Aorta (tissue), 5 donors: ENCODE measurements at regions not wholly inside any gene's neighbourhood (a gene's known extent, or its start where the extent isn't known, plus 50 kb on each side); places are given as distances from the start of the nearest gene placed in this dataset.
A peak's percentile ranks its signal among the peaks of the same experiment; 100 is the strongest.
"Not testable (repeated sequence)": the region's sequence is repeated elsewhere in the genome, so short reads cannot be mapped to it uniquely, and the experiment has no call there.

Source experiments
- ATAC-seq: fragments of 200-7000 bp; cut with Tn5 transposase; one replicate; pipeline ENCODE4 v1.9.1; 2022; ENCODE audit warnings: moderate library complexity; ENCODE audit not compliant: low FRiP score
- DNase-seq, 2 donors: peaks; one replicate each; pipeline ENCODE4 v3.0.0-alpha.2; 2020
- H3K27ac ChIP-seq, 2 donors: one replicate each; pipeline ENCODE4 v1.5.1; 2013; ENCODE audit warnings: low read length in 2 of 2, mild to moderate bottlenecking in 2 of 2, moderate library complexity in 2 of 2, control low read depth in 1 of 2, inconsistent platforms in 1 of 2, low read depth in 1 of 2
- H3K27me3 ChIP-seq, 2 donors: one replicate each; pipeline ENCODE4 v1.6.1; 2013; ENCODE audit warnings: control low read depth in 1 of 2, low read length in 1 of 2, mild to moderate bottlenecking in 1 of 2, moderate library complexity in 1 of 2; ENCODE audit not compliant: insufficient read depth in 2 of 2, control insufficient read depth in 1 of 2
- H3K36me3 ChIP-seq, 2 donors: one replicate each; pipeline ENCODE4 v1.6.1; 2013; ENCODE audit warnings: control low read depth in 1 of 2, low read length in 1 of 2, mild to moderate bottlenecking in 1 of 2; ENCODE audit not compliant: insufficient read depth in 2 of 2, control insufficient read depth in 1 of 2
- H3K4me1 ChIP-seq, 2 donors: one replicate each; pipeline ENCODE4 v1.6.1; 2013; ENCODE audit warnings: low read length in 2 of 2, control low read depth in 1 of 2, mild to moderate bottlenecking in 1 of 2, moderate library complexity in 1 of 2; ENCODE audit not compliant: insufficient read depth in 2 of 2, control insufficient read depth in 1 of 2
- H3K4me3 ChIP-seq, 2 donors: one replicate each; pipeline ENCODE4 v1.5.1; 2013; ENCODE audit warnings: low read length in 2 of 2, control low read depth in 1 of 2, mild to moderate bottlenecking in 1 of 2
- H3K9me3 ChIP-seq: one replicate; pipeline ENCODE4 v1.6.1; 2013; ENCODE audit warnings: mild to moderate bottlenecking, low read length; ENCODE audit not compliant: control insufficient read depth
- WGBS, 2 donors: extraction: QIAGEN DNeasy Blood & Tissue Kit; methylation state at CpG; one replicate each; pipeline ENCODE4 v1.1.7; 2013; 5-methylcytosine and 5-hydroxymethylcytosine counted together
- intact Hi-C, 2 donors: fragments of 100-400 bp; cut with DNase I; formaldehyde crosslinking; loops; one replicate each; pipeline versions ENCODE4 v1.14.2 to v1.15.0; 2022
- donor health status: healthy with polysubstance abuse.
- donor health status: Bipolar disorder and iron deficiency.
- donor health status: DM: no; HTN: no; CAD: no.
- donor health status: DM: no; HTN: no; CAD: no.
- donor health status: DM: yes; HTN: yes; CAD: no.

DNA sequence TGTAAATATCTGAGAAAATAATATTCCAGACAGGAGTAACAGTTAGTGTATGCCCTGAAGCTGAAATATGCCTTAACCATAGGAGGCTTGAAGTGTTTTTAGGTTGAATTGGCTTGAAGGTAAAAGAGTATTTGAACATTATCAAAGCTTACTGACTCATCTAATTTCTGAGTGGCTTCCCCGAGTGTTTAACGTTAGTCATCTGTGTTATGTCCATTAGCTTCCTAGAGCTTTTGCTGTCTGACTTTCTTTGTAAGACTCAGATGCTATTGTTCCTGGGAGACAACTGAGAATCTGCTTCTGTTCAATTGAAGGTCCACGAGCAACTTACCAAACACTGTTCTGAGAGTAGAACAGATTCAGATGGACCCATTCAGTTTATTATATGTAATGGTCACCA, 656.8 kb upstream of the NECTIN3 start:
- WGBS, 2 donors, result 57 to 67% methylated on average over 3 of the region's 3 CpGs
- Histone ChIP-seq H3K9me3 (no peaks in the 10 kb centered on the region), H3K36me3 (no peaks in the 10 kb centered on the region), H3K27ac (peak overlapping the region in 1 of 2 donors; percentile 57), H3K27me3 (no peaks in the 10 kb centered on the region), H3K4me1 (peaks cover 0 to 4% of the 10 kb centered on the region in 2 donors), H3K4me3 (no peak overlapping the region)
- ATAC-seq, result no peak
- no peak for DNase-seq
- intact Hi-C loops, result loop anchor here in 1 of 2 donors (10.0 kb wide), 1 partner anchor 60 kb away; no protein-coding TSS in a partner anchor

DNA sequence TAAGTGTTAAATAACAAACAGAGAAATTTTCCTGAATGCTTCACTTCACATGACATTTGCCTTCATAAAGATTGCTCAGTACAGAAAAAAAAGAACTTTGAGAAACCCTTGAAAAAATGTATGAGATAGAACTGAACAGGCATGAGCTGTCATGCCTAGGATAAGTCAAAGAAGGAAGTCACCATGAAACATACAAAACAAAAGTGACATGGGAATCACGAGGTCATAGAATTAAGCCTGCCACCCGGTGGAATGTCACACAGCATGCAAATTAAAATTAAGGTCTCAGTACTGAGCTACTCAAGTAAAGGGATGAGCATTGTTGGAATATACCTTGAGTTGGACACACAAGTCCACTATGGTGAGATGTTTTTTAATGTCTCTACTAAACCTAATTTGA, 652.5 kb upstream of the NECTIN3 start:
- ATAC-seq (no peak), DNase-seq (no peak)
- H3K27ac ChIP-seq, result no peak overlapping the region
- no peak overlapping the region for H3K4me3 ChIP-seq
- no peaks in the 10 kb centered on the region for H3K36me3 ChIP-seq
- no peaks in the 10 kb centered on the region for H3K27me3 ChIP-seq
- no peaks in the 10 kb centered on the region for H3K9me3 ChIP-seq
- peaks cover 6 to 10% of the 10 kb centered on the region in 2 donors for H3K4me1 ChIP-seq
- intact Hi-C loops, result loop anchor here in 1 of 2 donors (10.0 kb wide), 1 partner anchor 64 kb away; no protein-coding TSS in a partner anchor
- 80 to 87% methylated on average over 2 of the region's 2 CpGs for WGBS, 2 donors

DNA sequence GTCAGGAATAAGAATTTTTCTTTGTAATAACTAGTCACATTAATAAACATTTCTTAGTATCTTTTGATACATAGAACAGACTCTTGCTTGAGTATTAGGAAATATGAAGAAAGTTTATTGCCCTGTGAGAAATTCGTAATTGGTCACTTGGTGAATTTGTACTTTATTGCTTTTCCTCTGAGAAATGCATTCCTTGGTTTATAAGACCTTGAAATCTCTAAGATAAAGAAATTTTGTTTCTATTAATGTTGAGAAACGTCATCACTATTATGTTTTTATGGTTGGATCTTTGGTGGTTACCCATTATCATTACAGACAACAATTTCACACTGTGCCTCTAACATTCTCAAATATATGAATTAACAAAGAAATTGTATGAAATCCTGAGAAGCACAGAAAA, 652.0 kb upstream of the NECTIN3 start:
- H3K36me3 ChIP-seq, result no peaks in the 10 kb centered on the region
- intact Hi-C loops, result loop anchor here in 1 of 2 donors (10.0 kb wide), 1 partner anchor 65 kb away; no protein-coding TSS in a partner anchor
- ATAC-seq (no peak), DNase-seq (no peak)
- no peaks in the 10 kb centered on the region for H3K9me3 ChIP-seq
- no peaks in the 10 kb centered on the region for H3K27me3 ChIP-seq
- H3K27ac ChIP-seq, result no peak overlapping the region
- peaks cover 5 to 10% of the 10 kb centered on the region in 2 donors for H3K4me1 ChIP-seq
- WGBS, 2 donors, result 74 to 75% methylated on average over 2 of the region's 2 CpGs
- H3K4me3 ChIP-seq, result no peak overlapping the region

DNA sequence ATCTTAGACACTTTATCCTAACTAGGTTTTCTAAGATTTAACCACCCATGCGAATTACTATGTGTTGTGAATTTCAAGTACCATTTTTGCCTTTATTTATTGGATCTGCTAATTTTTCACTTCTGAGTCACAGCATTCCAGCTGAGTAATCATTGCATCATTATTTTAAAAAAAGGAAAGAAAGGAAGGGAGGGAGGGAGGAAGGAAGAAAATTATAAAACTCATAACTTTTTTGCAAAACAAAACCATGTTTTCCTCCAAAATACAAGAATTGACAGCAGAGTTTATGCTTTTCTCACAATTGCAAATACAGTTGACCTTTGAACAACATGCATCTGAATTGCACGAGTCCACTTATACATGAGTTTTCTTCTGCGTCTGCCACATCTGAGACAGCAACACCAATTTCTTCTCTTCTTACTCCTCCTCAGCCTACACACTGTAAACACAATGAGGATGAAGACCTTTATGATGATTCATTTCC, 651.4 kb upstream of the NECTIN3 start:
- Histone ChIP-seq H3K4me1 (peaks cover 4 to 10% of the 10 kb centered on the region in 2 donors), H3K36me3 (no peaks in the 10 kb centered on the region), H3K9me3 (no peaks in the 10 kb centered on the region), H3K27me3 (no peaks in the 10 kb centered on the region), H3K4me3 (no peak overlapping the region), H3K27ac (no peak overlapping the region)
- DNase-seq, result no peak
- WGBS, 2 donors, result 34 to 39% methylated on average over 3 of the region's 3 CpGs
- ATAC-seq, result peak; percentile 66
- intact Hi-C loops, result no loop called here

DNA sequence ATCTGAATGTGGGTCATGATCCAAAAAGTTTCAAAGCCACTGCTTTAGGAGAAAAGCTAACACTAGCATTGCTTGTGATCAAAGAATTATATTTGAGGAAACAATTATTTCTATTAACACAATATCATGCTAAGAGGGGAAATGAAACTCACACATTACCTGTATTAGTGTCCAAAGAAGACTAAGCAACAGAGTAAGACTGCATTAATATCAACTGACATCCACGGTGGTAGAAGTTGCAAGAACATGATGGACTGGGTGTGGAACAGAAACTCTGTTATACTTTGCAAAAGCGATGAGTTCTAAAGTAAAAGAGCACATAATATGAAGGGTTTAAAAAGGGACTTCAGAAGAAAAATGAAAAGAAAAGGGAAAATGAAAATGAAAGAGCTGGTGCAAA, 648.3 kb upstream of the NECTIN3 start:
- ATAC-seq, result no peak

DNA sequence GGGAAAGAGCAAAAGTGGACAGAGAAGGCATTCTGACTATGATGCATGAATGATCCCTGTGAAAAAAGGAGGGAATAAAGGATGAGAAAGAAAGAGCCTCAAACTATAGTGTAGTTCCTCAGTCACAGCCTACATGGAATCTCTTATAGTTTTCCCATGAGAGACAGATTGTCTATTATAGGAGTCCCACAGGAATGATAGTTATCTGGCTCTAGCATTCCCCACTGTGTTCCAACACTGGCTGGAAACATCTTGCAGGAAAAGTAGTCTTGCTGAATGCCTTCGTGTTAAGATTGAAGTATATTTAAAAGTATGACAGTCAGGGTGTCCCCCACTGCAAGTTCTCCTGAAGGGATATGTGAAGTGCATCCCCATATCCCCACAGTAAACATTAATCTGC, 641.5 kb upstream of the NECTIN3 start:
- H3K27me3 ChIP-seq, result no peaks in the 10 kb centered on the region
- no peak overlapping the region for H3K27ac ChIP-seq
- ATAC-seq, result no peak
- no peaks in the 10 kb centered on the region for H3K9me3 ChIP-seq
- intact Hi-C loops, result no loop called here
- WGBS, 2 donors, result 49 to 55% methylated on average over 1 of the region's 1 CpG
- no peaks in the 10 kb centered on the region for H3K4me1 ChIP-seq
- no peaks in the 10 kb centered on the region for H3K36me3 ChIP-seq
- H3K4me3 ChIP-seq, result no peak overlapping the region
- no peak for DNase-seq

More for the DNA sequence above, 648.3 kb upstream of the NECTIN3 start:
- H3K4me3 ChIP-seq, result no peak overlapping the region
- no peaks in the 10 kb centered on the region for H3K9me3 ChIP-seq
- DNase-seq, result no peak
- H3K27ac ChIP-seq, result no peak overlapping the region
- H3K27me3 ChIP-seq, result no peaks in the 10 kb centered on the region
- peaks cover 4 to 10% of the 10 kb centered on the region in 2 donors for H3K4me1 ChIP-seq
- intact Hi-C loops, result no loop called here
- no peaks in the 10 kb centered on the region for H3K36me3 ChIP-seq
- 90 to 92% methylated on average over 2 of the region's 2 CpGs for WGBS, 2 donors

DNA sequence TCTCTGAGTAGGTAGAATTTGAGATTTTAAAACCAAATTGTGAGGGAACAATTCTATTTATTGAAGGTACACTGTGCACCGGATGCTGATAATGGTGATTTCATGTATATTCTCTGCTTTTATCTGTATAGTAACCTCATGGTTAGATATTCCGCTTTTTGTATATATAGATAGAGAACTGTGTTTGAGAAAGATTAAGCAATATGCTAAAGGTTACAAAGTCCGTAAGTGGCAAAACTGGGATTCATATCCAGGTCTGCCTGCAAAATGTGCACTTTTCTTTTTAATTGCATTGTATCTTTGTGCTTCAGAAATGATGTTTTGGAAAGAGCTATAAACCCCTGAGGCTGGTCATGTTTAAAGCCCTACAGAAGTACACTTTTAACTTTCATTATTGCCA, 635.4 kb upstream of the NECTIN3 start:
- no peak for ATAC-seq
- H3K4me1 ChIP-seq, result no peaks in the 10 kb centered on the region
- DNase-seq, result no peak
- intact Hi-C loops, result no loop called here
- no peaks in the 10 kb centered on the region for H3K9me3 ChIP-seq
- no peak overlapping the region for H3K4me3 ChIP-seq
- H3K27me3 ChIP-seq, result no peaks in the 10 kb centered on the region
- no peak overlapping the region for H3K27ac ChIP-seq
- WGBS, 2 donors, result 94% methylated on average over 3 of the region's 3 CpGs
- H3K36me3 ChIP-seq, result no peaks in the 10 kb centered on the region

DNA sequence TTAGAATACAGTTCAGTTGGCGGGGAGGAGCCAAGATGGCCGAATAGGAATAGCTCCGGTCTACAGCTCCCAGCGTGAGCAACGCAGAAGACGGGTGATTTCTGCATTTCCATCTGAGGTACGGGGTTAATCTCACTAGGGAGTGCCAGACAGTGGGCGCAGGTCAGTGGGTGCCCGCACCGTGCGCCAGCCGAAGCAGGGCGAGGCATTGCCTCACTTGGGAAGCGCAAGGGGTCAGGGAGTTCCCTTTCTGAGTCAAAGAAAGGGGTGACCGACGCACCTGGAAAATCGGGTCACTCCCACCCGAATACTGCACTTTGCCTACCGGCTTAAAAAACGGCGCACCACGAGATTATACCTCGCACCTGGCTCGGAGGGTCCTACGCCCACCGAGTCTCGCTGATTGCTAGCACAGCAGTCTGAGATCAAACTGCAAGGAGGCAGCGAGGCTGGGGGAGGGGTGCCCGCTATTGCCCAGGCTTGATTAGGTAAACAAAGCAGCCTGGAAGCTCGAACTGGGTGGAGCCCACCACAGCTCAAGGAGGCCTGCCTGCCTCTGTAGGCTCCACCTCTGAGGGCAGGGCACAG, 631.5 kb upstream of the NECTIN3 start:
- H3K9me3 ChIP-seq, H3K27ac ChIP-seq, ATAC-seq, H3K27me3 ChIP-seq, intact Hi-C loops, DNase-seq, H3K4me3 ChIP-seq, H3K36me3 ChIP-seq, H3K4me1 ChIP-seq: not testable (repeated sequence)
- 88 to 92% methylated on average over 30 of the region's 30 CpGs for WGBS, 2 donors

DNA sequence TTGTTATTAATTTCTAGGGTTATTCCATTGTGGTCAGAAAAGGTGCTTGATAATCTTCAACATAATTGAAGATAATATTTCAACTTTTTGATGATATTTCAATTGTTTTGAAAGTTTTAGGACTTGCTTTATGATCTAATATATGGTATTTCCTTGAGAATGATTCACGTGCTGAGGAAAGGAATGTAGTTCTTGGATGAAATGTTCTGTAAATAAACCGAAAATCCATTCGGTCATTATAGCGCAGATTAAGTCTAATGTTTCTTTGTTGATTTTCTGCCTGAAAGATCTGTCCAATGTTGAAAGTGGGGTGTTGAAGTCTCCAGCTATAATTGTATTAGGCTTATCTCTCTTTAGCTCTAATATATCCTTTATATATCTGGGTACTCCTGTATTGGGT, 617.5 kb upstream of the NECTIN3 start:
- Histone ChIP-seq H3K9me3 (no peaks in the 10 kb centered on the region), H3K4me1 (no peaks in the 10 kb centered on the region), H3K27ac (no peak overlapping the region), H3K4me3 (no peak overlapping the region), H3K27me3 (no peaks in the 10 kb centered on the region), H3K36me3 (no peaks in the 10 kb centered on the region)
- intact Hi-C loops, result no loop called here
- ATAC-seq (no peak), DNase-seq (no peak)
- WGBS, 2 donors, result 31 to 35% methylated on average over 4 of the region's 4 CpGs
